ENCODE measurements at regions not wholly inside any gene's neighbourhood (a gene's known extent, or its start where the extent isn't known, plus 50 kb on each side); places are given as distances from the start of the nearest gene placed in this dataset.
A peak's percentile ranks its signal among the peaks of the same experiment; 100 is the strongest.

- no peak for DNase-seq (ENCODE audit: low read depth)
- no peak for TF ChIP-seq CTCF (IDR thresholded peaks at IDR 0.05; ENCODE audit: insufficient read depth, low read depth, low read length)
- no peak overlapping the region for H3K4me3 ChIP-seq (ENCODE audit: low read depth, low read length)
These were observed 51.5 kb upstream of the PHF21B start for GRCh38 chr22:45061332-45061731.

GRCh38 chr22:45064313-45065278 lies 54.8 kb upstream of the PHF21B start:
- H3K4me3 ChIP-seq (ENCODE audit: low read depth, low read length): no peak overlapping the region
- no peak for TF ChIP-seq CTCF (IDR thresholded peaks at IDR 0.05; ENCODE audit: insufficient read depth, low read depth, low read length)
- peak; percentile 83 for DNase-seq (ENCODE audit: low read depth)

GRCh38 chr22:45065726-45066125 lies 55.9 kb upstream of the PHF21B start:
- DNase-seq (ENCODE audit: low read depth): no peak
- TF ChIP-seq CTCF (IDR thresholded peaks at IDR 0.05; ENCODE audit: insufficient read depth, low read depth, low read length): no peak
- H3K4me3 ChIP-seq (ENCODE audit: low read depth, low read length): no peak overlapping the region

- no peak for TF ChIP-seq CTCF (IDR thresholded peaks at IDR 0.05; ENCODE audit: insufficient read depth, low read depth, low read length)
- H3K4me3 ChIP-seq (ENCODE audit: low read depth, low read length): no peak overlapping the region
- no peak for DNase-seq (ENCODE audit: low read depth)
These were observed 57.9 kb upstream of the PHF21B start for GRCh38 chr22:45067731-45068130.

GRCh38 chr22:45069925-45070324 lies 60.1 kb upstream of the PHF21B start:
- TF ChIP-seq CTCF (IDR thresholded peaks at IDR 0.05; ENCODE audit: insufficient read depth, low read depth, low read length): no peak
- H3K4me3 ChIP-seq (ENCODE audit: low read depth, low read length): no peak overlapping the region
- DNase-seq (ENCODE audit: low read depth): no peak

GRCh38 chr22:45071618-45072017 lies 61.8 kb upstream of the PHF21B start:
- no peak overlapping the region for H3K4me3 ChIP-seq (ENCODE audit: low read depth, low read length)
- TF ChIP-seq CTCF (IDR thresholded peaks at IDR 0.05; ENCODE audit: insufficient read depth, low read depth, low read length): no peak
- DNase-seq (ENCODE audit: low read depth): no peak

Data from fibroblast of villous mesenchyme (primary cell).